HG02981 (cell line): ENCODE measurements at regions not wholly inside any gene's neighbourhood (a gene's known extent, or its start where the extent isn't known, plus 50 kb on each side); places are given as distances from the start of the nearest gene placed in this dataset.

ENCODE experiments used
- ATAC-seq: cut with Tn5 transposase; IDR thresholded peaks from one replicate; pipeline ENCODE4 v1.9.1; 2021; ENCODE audit warnings: mild to moderate bottlenecking, moderate library complexity; ENCODE audit not compliant: unreplicated experiment

DNA sequence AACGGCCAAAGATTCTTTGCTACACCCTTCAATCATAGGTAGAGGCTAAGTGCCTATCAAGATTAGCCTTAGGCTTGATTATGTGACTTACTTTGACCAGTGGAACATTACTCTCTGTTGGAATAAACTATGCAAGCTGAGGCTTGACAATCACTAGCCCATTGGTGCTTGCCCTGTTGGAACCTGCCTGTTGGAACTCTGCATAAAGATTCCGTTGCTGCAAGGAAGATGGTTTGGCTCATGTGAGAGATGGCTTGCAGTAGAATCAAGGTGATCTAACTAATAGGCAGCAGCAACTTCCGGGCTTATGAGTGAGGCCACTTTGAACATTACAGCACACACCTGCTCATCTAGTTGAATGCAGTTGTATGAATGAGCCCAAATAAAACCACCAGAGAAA lies 227.7 kb upstream of the TSHZ2 start:
- ATAC-seq = no peak

DNA sequence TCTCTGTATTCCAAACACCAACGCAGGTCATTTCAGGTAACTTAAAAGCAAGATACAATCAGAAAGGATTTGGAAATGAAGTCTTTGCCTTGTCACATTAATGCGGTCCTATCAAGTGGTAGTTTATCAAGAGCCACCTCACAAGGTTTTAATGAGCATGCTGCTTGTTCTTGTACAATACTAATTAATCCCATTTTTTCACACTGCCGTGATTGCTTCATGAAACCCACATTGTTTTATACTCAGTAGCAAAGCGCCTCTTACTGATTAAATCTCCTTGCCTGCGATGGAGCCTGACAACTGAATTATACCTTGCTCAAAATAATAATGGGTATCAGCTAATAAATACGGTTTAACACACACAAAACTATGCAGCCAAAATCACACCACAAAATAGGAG lies 234.1 kb upstream of the TSHZ2 start:
- ATAC-seq = no peak

DNA sequence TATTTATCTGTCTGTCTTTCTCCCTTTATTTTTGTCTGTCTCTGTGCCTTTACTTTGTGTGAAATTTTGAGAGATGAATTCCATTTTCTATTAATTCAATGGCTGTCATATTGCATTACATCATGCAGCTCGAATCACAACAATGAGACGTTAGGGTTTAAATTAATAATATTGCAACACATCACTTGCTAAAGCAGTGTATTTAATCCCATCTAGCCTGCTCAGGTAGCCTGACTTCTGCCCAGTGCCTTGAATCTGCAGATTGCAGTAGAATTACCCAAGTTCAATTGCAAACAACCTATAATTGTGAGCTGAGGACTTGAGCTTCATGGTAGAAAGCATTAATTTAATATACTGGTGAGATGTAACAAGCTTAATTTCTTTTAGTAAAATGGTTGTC lies 235.7 kb upstream of the TSHZ2 start:
- ATAC-seq = no peak

DNA sequence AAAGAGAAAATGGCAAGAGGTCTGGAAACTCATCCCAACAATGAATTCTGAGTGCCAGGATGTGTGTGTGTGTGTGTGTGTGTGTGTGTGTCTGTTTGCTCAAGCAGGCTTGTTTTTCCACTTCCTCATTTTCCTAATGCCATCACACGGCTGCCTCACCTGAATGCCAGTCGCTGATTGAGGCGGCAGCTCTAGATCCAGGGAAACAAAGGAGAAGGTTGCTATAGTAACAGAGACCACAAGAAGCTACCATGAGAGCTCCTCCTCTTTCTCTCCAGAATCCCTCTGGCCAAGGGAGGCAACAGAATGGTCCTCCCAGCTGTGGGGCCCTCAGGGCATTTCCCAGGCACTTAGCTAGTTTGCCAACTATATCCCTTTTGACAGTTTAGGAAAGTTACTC lies 241.1 kb upstream of the TSHZ2 start:
- no peak for ATAC-seq

DNA sequence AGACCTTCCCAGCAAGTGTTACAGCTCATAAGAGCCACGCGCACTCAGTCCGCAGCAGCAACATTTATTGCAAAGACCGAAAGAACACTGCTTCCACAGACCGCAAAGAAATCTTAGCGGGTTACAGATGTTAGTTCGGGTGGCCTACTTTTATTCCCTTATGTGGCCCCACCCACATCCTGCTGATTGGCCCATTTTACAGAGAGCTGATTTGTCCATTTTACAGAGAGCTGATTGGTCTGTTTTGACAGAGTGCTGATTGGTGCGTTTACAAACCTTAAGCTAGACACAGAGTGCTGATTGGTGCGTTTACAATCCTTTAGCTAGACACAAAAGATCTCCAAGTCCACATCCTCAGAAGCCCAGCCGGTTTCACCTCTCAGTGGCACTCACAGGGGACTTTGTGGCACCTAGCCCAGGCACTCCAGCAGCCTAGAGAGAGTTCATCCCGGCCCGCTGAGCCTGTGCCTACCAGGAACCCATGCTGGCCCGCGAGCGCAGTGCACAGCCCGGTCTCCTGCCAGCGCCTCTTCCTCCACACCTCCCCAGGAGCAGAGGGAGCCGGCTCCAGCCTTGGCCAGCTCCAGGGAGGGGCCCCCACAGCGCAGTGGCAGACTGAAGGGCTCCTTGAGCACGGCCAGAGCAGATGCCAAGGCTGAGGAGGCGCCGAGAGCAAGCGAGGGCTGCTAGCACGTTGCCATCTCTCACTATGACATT lies 244.3 kb upstream of the TSHZ2 start:
- ATAC-seq = no peak

DNA sequence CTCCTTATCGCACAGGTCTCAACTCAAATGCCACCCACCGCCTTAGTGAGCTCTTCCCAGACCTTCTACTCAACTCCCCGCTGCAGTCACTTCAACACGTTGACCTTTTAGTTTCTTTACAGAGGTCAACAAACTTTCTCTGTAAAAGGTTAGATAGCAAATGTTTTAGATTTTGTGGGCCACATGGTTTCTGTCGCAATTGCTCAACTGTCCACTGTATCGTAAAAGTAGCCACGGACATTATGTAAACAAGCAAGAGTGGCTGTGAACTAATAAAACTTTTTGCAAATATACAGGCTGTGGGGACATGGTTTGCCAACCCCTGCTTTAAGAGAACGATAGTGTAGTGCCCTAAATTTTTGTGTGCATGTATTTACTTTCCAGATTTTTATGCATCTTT lies 247.6 kb upstream of the TSHZ2 start:
- ATAC-seq = no peak

DNA sequence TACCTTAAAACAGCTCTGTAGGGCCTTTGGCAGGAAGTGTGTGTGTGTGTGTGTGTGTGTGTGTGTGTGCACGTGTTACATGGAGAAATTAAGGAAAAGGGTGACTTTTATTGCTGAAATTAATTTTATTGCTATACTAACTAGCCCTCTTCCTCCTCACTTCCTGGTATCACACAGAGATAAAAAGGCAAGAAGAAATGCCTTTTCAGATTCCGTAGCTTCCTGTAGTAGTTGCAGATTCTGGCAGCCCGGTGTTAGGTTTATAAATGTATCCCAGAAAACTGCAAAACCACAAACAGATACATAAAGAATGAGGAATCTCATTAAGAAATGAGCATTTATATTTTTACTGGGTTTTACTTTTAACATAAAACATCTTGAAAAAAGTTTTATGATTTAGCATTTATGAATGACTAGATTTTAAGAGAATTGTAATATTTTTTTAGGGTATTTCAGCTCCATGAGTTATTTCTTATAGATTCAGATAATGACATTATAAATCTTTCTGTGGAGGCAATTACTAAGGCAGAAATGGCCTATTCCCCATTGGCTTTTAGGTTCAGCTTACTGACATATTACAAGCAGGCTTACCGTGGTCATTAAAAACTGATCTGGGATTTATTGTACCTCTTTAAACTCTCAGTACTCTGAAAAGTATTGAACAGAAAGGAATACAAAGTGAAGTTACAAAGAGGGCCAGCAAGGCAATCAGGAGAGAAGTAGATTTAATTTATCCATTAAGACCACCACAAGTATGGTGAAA lies 249.1 kb upstream of the TSHZ2 start:
- ATAC-seq = no peak

DNA sequence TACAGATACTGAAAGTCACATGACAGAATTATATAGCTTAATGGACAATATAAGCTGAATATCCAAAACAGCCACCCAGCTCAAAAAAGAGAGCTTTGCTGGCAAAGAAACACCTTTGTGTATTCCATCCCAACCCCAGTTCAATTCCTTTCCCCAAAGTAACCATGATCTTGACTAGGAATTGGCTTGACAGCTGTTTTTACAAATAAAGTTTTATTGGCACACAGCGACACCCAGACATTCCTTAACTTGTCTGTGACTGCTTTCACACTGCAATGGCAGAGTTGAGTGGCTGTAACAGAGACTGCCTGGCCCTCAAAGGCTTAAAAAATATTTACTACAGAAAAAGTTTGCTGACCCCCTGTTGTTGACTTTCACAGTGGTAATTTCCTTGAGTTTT lies 264.0 kb upstream of the TSHZ2 start:
- no peak for ATAC-seq

DNA sequence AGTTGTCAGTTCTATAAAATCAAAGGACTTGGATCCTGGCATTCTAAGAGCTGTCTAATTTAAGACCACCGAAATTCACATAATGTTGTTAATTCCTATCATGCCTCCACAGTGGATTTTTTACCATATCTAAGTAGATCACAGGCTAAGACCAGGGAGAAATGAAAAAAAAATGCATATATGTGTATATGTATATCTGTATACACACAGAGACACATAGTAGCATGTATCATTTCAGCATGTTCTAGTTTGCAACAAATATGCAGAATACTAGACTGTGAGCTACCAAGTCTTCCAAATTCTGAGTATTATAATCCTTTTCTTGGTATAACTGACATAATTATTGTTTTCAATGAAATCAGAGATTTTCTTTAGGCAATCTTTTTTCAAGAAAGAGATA lies 267.6 kb upstream of the TSHZ2 start:
- ATAC-seq = no peak

DNA sequence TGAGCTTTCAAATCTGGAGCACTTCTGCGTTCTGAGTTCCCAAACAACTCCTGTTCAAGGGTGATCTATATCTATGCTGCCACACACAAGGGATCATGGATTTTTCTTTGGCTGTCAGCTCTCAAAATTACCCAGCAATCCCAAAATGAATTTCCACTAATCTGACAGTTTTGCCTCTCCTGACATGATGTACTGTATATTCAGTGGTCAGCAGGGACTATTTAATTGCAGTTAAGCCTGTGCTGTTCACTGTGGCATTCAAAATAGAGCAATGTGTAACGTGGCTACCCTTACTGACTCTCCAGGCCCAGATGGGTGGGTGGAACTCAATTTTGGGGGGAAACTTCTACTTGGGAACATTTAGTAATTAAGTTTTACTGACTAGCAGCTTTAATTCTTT lies 283.8 kb upstream of the TSHZ2 start:
- no peak for ATAC-seq

DNA sequence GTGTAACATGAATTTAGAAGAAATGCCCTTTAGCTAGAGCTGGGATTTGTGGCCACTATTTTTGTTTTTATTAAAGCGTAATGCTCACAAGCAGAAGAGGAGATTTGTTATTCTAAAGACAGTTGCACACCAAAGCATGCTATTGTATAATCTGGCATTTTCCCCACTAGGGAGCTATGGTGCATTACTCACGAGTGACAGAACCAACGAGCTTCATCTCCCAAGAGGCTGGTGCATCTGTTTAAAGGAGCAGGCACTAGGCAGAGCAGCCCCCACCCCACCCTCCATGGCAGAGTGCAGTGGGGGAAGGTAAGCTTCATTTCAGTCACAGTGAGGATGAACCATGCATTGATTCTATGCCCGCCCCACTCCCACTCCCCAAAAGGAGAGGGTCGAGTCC lies 287.3 kb upstream of the TSHZ2 start:
- ATAC-seq = no peak

DNA sequence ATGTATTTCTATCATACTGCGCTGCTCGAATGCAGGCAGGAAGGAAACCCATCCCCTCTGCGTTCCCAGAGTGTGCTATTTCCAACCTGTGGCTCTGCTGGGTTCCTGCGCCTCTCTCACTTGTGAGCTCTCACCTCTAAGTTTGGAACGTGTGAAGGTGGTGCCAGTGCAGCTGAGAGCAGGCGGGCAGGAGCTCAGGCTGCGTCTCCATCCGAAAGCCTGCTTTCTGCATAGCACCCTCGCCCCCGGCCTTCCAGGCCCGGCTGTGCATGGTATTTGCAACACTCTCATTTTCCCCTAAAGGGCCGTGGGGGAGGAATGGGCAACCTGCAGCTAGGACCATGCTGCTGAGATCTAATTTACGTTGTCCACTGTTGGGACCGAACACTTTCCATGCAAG lies 288.0 kb upstream of the TSHZ2 start:
- no peak for ATAC-seq

DNA sequence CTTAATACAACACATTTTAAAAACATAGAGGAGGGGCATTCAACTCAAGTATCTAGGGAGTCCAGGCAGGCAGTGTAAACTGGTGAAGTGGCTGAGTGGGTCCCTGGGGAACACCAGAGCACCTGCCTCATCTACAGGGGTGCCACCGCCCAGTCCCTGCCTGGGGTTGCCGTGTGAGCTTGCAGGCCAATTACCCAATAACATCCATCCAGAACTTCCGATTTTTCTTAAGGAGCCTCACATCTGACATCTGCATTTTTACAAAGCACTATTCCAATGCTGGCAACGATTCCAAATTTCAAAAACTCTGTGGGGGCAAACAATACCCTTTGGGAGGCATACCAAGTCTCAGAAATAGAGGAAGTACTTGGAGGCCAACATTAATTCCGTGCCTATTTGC lies 288.4 kb upstream of the TSHZ2 start:
- ATAC-seq = no peak

DNA sequence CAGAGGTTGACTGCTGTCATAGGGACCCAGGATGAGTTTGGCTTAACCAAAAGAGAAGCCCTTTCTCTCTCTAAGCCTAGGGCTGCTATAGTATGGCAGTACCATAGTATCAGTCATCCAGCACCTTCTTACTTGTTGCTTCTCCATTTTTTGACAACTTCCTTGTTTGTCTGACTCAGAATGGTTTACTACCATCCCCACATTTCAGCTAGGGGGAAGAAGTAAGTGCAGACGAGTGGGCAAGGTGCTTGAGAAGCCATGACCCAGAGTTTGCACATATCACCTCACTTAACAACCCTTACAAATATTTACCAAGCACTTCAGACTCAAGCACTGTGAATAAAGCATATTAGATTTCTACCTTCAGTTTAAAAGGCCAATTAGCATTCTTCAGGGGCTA lies 289.9 kb upstream of the TSHZ2 start:
- ATAC-seq = no peak

DNA sequence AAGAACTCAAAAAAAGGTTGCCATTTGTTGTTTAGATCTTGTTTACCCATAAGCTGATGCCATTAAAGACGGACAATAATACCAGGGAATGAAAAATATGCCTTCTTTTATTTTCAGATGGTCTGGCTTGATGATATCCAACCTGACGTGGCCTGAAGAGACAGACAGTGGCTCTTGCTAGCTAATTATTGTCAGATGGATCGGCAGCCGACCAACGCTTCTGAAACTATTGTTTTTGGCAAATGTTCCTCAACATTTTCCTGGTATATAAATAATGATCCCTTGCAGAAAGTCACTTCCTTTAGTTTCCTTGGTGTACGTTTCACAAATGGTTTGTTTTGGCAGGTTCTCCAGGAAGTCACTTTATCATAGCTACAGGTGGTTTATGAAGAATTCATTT lies 290.9 kb upstream of the TSHZ2 start:
- ATAC-seq = no peak

DNA sequence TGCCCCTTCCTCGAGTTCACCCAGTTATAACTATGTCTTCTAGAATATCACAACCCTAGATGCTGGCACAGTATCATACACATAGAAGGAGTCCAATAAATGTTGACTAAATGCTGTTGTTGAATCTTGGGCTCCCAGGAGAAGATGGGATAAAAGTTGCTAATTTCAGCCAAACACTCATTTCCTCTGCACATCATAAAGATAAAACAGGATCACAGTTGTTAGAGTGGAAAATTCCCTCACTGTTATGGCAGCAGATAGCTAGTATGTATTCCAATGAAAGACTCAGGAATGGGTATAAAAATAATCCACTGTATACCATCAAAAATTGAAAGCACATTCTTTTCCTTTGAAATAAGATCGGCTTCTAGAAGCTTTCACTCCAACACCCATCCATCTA lies 294.9 kb upstream of the TSHZ2 start:
- no peak for ATAC-seq

DNA sequence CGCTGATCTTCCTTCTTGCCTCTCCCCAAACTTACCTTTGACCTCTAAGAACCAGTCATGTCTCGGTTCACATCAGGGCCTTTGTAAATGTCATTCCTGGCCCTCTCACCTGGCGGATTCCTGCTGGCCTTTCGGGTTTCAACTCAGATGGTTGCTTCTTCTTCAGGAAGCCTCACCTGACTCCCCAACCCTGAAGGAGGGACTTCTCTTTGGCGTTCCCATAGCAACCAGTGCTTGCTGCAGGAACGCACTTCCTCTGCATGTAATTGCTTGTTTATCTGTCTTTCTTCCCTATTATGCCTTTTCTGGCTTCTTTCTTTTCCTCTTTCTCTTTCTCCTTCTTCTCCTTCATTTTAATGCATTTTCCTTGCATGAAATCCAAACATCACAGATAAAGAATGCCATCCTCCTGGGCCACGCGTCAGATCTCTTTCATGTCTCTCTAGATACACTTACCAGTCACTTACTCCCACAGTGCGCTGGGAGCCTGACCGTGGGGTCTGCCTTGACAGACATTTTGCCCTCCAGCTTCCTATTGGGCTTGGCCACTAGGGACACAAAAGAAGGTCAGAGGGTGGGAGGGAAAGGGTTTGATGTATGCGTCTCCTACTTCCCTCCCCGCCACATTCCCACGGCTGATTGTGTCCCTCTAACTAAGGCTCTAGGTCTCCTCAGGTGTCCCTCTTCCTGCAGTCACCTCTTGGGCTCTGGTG lies 295.7 kb upstream of the TSHZ2 start:
- ATAC-seq = no peak

DNA sequence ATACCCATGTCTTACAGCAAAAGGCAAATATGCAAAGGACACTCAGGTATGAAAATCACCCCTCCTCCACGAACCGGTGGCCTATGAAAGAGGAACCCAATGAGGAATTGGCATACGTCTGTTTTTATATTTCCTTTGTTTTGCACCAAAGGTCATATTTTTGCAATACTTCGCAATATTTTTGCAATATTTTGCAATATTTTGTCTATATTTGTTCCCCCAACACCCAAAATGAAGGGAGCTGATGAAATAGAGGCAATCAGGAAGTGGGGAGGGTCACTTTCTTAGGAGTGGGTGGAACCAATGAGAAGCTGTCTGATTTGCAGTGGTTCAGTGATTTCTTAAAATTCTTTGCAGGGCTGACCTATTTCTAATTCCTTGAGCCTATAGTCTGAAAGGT lies 296.8 kb upstream of the TSHZ2 start:
- no peak for ATAC-seq

DNA sequence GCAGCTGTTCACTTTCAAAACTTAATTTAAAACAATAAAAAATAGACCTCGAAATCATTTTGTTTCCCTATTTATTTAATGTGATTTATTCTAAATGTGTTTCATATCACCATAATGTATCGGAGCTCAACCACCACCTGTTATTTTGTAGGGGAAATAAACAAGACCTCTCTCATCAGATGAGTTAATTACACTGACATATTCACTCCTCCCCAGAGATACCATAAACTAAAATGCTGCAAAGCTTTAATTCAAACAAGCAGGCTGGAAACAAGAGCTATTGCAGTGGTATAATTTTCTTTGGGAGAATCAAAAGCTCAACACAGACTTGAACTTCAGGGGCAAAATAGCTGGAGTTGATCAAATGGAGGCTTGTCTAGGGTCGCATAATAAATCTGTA lies 303.5 kb upstream of the TSHZ2 start:
- ATAC-seq = no peak

DNA sequence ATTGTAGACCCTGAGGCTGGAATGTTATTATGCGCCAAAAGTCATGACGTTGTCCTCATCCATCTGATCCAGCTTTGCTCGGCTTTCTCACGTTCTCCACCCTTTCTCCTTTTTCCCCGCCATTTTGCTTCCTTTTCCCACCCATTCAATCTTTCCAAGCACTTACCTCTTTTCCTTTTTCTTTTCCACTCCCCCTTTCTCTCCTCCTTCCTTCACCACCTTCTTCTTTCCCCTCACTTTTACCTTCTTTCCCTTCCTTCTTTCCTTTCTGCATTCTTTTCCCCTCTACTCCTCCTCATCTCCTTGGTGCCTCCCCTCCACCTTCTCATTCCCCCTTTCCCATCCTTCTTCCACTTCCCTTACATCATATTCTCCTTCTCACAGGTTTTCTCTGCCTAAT lies 304.8 kb upstream of the TSHZ2 start:
- no peak for ATAC-seq

DNA sequence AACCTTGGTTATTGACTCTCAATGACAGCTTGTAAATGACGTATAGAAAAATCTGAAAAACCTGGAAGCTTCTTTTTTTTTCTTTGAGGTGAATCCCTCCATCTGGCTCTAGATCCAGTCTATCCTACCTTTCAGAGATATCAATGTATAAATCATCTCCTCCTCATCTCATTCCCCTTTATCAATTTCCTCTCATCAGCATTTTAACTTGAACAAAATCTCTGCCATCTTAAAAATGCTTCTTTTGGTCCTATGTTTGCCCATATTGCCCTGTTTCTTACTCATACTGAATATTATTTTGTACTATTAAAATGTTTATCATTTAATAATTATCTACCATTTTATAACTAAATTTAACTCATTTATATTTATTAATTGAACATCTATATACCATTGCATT lies 306.7 kb upstream of the TSHZ2 start:
- no peak for ATAC-seq

DNA sequence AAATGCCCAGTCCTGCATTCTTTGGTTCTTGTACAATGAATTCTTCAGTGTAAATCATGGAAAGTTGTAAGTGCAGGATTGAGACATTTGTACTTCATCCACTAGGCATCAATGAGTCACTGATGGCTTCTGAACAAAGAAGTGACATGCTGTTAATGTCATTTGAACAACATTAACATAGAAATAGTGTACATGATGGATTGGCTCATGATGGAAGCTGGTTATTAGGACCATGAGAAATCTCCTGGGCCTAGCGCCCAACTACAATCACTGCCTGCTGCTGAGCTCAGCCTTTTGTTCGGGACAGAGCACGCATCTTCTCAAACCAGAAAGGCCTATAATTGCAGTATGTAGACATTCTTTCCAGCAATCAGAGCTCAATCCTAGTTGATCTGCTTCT lies 316.8 kb upstream of the TSHZ2 start:
- ATAC-seq = no peak
